ENCODE measurements at regions not wholly inside any gene's neighbourhood (a gene's known extent, or its start where the extent isn't known, plus 50 kb on each side); places are given as distances from the start of the nearest gene placed in this dataset.

GRCh38 chr1:232489256-232489655 is 140.7 kb downstream of the SIPA1L2 start:
- no peaks in the 10 kb centered on the region for H4K20me1 ChIP-seq (ENCODE audit: control insufficient read depth, insufficient read depth, insufficient read length)
- no peak overlapping the region for H2BK120ac ChIP-seq (ENCODE audit: low read depth, low read length, poor library complexity, severe bottlenecking)
- no peak overlapping the region for H2AK5ac ChIP-seq (ENCODE audit: insufficient read length, low read length)
- no peak overlapping the region for H3T11ph ChIP-seq (ENCODE audit: low read length)
- no peak overlapping the region for H4K5ac ChIP-seq (ENCODE audit: insufficient read length, low read depth, low read length)
- no peak overlapping the region for H3K56ac ChIP-seq (ENCODE audit: insufficient read length, low read depth, low read length)
- H3K27me3 Mint-ChIP-seq (ENCODE audit: low read depth) = no peaks in the 10 kb centered on the region
- H3K23me2 ChIP-seq (ENCODE audit: insufficient read length, low read depth, low read length, poor library complexity, severe bottlenecking) = no peaks in the 10 kb centered on the region
- no peak overlapping the region for H4K91ac ChIP-seq (ENCODE audit: insufficient read length, low read depth, low read length)
- H3K4me1 ChIP-seq (ENCODE audit: insufficient read depth, low read length) = no peaks in the 10 kb centered on the region
- no peak overlapping the region for H3K27ac Mint-ChIP-seq
- H3K18ac ChIP-seq (ENCODE audit: insufficient read length, low read depth, low read length) = no peak overlapping the region
- H2BK15ac ChIP-seq (ENCODE audit: low read depth, low read length) = no peak overlapping the region
- H2BK5ac ChIP-seq (ENCODE audit: insufficient read length, low read length) = no peak overlapping the region
- no peaks in the 10 kb centered on the region for H3K9me3 Mint-ChIP-seq
- no peaks in the 10 kb centered on the region; the same call in 1 of the 2 replicates for H3K27me3 ChIP-seq (ENCODE audit: insufficient read depth, low read length)
- WGBS (ENCODE audit: extremely low coverage, insufficient read length, low lambda C conversion rate) = no CpG with 5 or more reads among the region's 4 CpGs
- H3K27ac ChIP-seq (ENCODE audit: insufficient read length, low read depth, low read length) = no peak overlapping the region
- no peak overlapping the region for H2BK12ac ChIP-seq (ENCODE audit: insufficient read length, low read depth, low read length)
- no peaks in the 10 kb centered on the region for H3K79me1 ChIP-seq (ENCODE audit: insufficient read depth, low read depth, low read length, poor library complexity, severe bottlenecking)
- no peaks in the 10 kb centered on the region; a peak in 1 of 7 replicates for H3K36me3 Mint-ChIP-seq (ENCODE audit: insufficient read depth in 1 of 3, low read depth in 3 of 3)
- H3K9me3 ChIP-seq (ENCODE audit: control insufficient read depth, low read depth, low read length) = no peaks in the 10 kb centered on the region
- H3K23ac ChIP-seq (ENCODE audit: insufficient read length, low read depth, low read length) = no peak overlapping the region
- H4K8ac ChIP-seq (replicated peaks; ENCODE audit: insufficient read length, low read depth, low read length) = no peak overlapping the region
- H2BK20ac ChIP-seq (ENCODE audit: low read depth, low read length, poor library complexity, severe bottlenecking) = no peak overlapping the region
- H3K4me2 ChIP-seq (ENCODE audit: insufficient read depth, insufficient read length, low read length) = no peak overlapping the region
- H3K4me3 Mint-ChIP-seq = no peak overlapping the region
- H3K4ac ChIP-seq (ENCODE audit: low read depth, low read length) = no peak overlapping the region
- H3K9ac ChIP-seq (ENCODE audit: extremely low read depth, insufficient read length, low read length) = no peak overlapping the region
- TF ChIP-seq CTCF (conservative IDR thresholded peaks at IDR 0.05) = no peak
- no peak overlapping the region for H2AFZ ChIP-seq (ENCODE audit: low read length)
- no peak for DNase-seq
- no peak overlapping the region for H3K14ac ChIP-seq (ENCODE audit: insufficient read depth, low read length)
- peaks cover 0 to 6% of the 10 kb centered on the region in 2 experiments; a peak in 3 of 4 replicates for H3K4me1 Mint-ChIP-seq
- no peaks in the 10 kb centered on the region for H3K79me2 ChIP-seq (ENCODE audit: insufficient read depth, low read length)
